ENCODE measurements at regions not wholly inside any gene's neighbourhood (a gene's known extent, or its start where the extent isn't known, plus 50 kb on each side); places are given as distances from the start of the nearest gene placed in this dataset.
"Not testable (repeated sequence)": the region's sequence is repeated elsewhere in the genome, so short reads cannot be mapped to it uniquely, and the experiment has no call there.

GRCh38 chr6:141976994-141977393 lies 155.7 kb upstream of the GJE1 start:
- Histone ChIP-seq H3K36me3 (ENCODE audit: control insufficient read depth, insufficient read depth, low read length) (no peaks in the 10 kb centered on the region), H3K9me3 (no peaks in the 10 kb centered on the region), H3K27me3 (replicated peaks; ENCODE audit: control insufficient read depth, insufficient read depth, low read length) (no peaks in the 10 kb centered on the region), H3K4me1 (no peaks in the 10 kb centered on the region), H3K4me3 (ENCODE audit: low read depth, low read length) (no peak overlapping the region)
- no TSS peak for BruUV-seq (replicated peaks)
- no peak for TF ChIP-seq CTCF (IDR thresholded peaks at IDR 0.05; ENCODE audit: insufficient read depth in 1 of 2, low read depth in 1 of 2, low read length in 1 of 2, severe bottlenecking in 1 of 2, unreplicated experiment in 1 of 2)
- H3K36me3 Mint-ChIP-seq (ENCODE audit: insufficient read depth, unreplicated experiment), result no peaks in the 10 kb centered on the region
- H3K27ac Mint-ChIP-seq (ENCODE audit: unreplicated experiment), result no peak overlapping the region
- CTCF ChIA-PET, result no interaction called here
- H3K27me3 Mint-ChIP-seq (ENCODE audit: insufficient read depth, unreplicated experiment), result no peaks in the 10 kb centered on the region
- H3K4me1 Mint-ChIP-seq (ENCODE audit: low read depth, unreplicated experiment), result no peaks in the 10 kb centered on the region
- intact Hi-C loops (cut with micrococcal nuclease; ENCODE audit: unreplicated experiment), result no loop called here
- DNase-seq, result no peak
- no peaks in the 10 kb centered on the region for H3K9me3 Mint-ChIP-seq (ENCODE audit: unreplicated experiment)
- POLR2A ChIA-PET, result no interaction called here
- H3K4me3 Mint-ChIP-seq (ENCODE audit: unreplicated experiment), result no peak overlapping the region

- H3K27ac Mint-ChIP-seq (ENCODE audit: unreplicated experiment); DNase-seq; H3K9me3 ChIP-seq; POLR2A ChIA-PET; H3K27me3 ChIP-seq (replicated peaks; ENCODE audit: control insufficient read depth, insufficient read depth, low read length); H3K36me3 ChIP-seq (ENCODE audit: control insufficient read depth, insufficient read depth, low read length); H3K4me1 Mint-ChIP-seq (ENCODE audit: low read depth, unreplicated experiment); H3K27me3 Mint-ChIP-seq (ENCODE audit: insufficient read depth, unreplicated experiment); H3K36me3 Mint-ChIP-seq (ENCODE audit: insufficient read depth, unreplicated experiment); CTCF ChIA-PET; H3K9me3 Mint-ChIP-seq (ENCODE audit: unreplicated experiment); BruUV-seq (replicated peaks); H3K4me1 ChIP-seq: not testable (repeated sequence)
- intact Hi-C loops (cut with micrococcal nuclease; ENCODE audit: unreplicated experiment), result loop anchor here (5.0 kb wide), 1 partner anchor 338 kb away; no protein-coding TSS in a partner anchor
- peak overlapping the region; percentile 55 for H3K4me3 Mint-ChIP-seq (ENCODE audit: unreplicated experiment)
- 0 out of 2 replicates have a peak overlapping the region, but pooled peaks have one; percentile 2 for H3K4me3 ChIP-seq (ENCODE audit: low read depth, low read length)
These were observed 162.8 kb upstream of the GJE1 start for GRCh38 chr6:141969768-141970415.

- peak overlapping the region; percentile 55 for H3K4me3 Mint-ChIP-seq (ENCODE audit: unreplicated experiment)
- BruUV-seq (replicated peaks), result no TSS peak
- no peak for TF ChIP-seq CTCF (IDR thresholded peaks at IDR 0.05; ENCODE audit: insufficient read depth in 1 of 2, low read depth in 1 of 2, low read length in 1 of 2, severe bottlenecking in 1 of 2, unreplicated experiment in 1 of 2)
- Histone ChIP-seq H3K27me3 (replicated peaks; ENCODE audit: control insufficient read depth, insufficient read depth, low read length) (no peaks in the 10 kb centered on the region), H3K4me3 (ENCODE audit: low read depth, low read length) (no peak overlapping the region), H3K9me3 (no peaks in the 10 kb centered on the region), H3K36me3 (ENCODE audit: control insufficient read depth, insufficient read depth, low read length) (no peaks in the 10 kb centered on the region), H3K4me1 (no peaks in the 10 kb centered on the region)
- CTCF ChIA-PET, result no interaction called here
- H3K4me1 Mint-ChIP-seq (ENCODE audit: low read depth, unreplicated experiment), result no peaks in the 10 kb centered on the region
- POLR2A ChIA-PET, result no interaction called here
- intact Hi-C loops (cut with micrococcal nuclease; ENCODE audit: unreplicated experiment), result no loop called here
- DNase-seq, result no peak
- no peak overlapping the region for H3K27ac Mint-ChIP-seq (ENCODE audit: unreplicated experiment)
- H3K36me3 Mint-ChIP-seq (ENCODE audit: insufficient read depth, unreplicated experiment), result no peaks in the 10 kb centered on the region
- no peaks in the 10 kb centered on the region for H3K9me3 Mint-ChIP-seq (ENCODE audit: unreplicated experiment)
- no peaks in the 10 kb centered on the region for H3K27me3 Mint-ChIP-seq (ENCODE audit: insufficient read depth, unreplicated experiment)
These were observed 163.5 kb upstream of the GJE1 start for GRCh38 chr6:141969201-141969600.

GRCh38 chr6:141968632-141969031 lies 164.1 kb upstream of the GJE1 start:
- DNase-seq, result no peak
- intact Hi-C loops (cut with micrococcal nuclease; ENCODE audit: unreplicated experiment), result no loop called here
- no TSS peak for BruUV-seq (replicated peaks)
- peak overlapping the region; percentile 55 for H3K4me3 Mint-ChIP-seq (ENCODE audit: unreplicated experiment)
- TF ChIP-seq CTCF (IDR thresholded peaks at IDR 0.05; ENCODE audit: insufficient read depth in 1 of 2, low read depth in 1 of 2, low read length in 1 of 2, severe bottlenecking in 1 of 2, unreplicated experiment in 1 of 2), result no peak
- H3K27me3 Mint-ChIP-seq (ENCODE audit: insufficient read depth, unreplicated experiment), result no peaks in the 10 kb centered on the region
- H3K4me1 ChIP-seq, result no peaks in the 10 kb centered on the region
- no peak overlapping the region for H3K4me3 ChIP-seq (ENCODE audit: low read depth, low read length)
- no peaks in the 10 kb centered on the region for H3K9me3 ChIP-seq
- no peaks in the 10 kb centered on the region for H3K4me1 Mint-ChIP-seq (ENCODE audit: low read depth, unreplicated experiment)
- no peak overlapping the region for H3K27ac Mint-ChIP-seq (ENCODE audit: unreplicated experiment)
- no peaks in the 10 kb centered on the region for H3K36me3 Mint-ChIP-seq (ENCODE audit: insufficient read depth, unreplicated experiment)
- H3K36me3 ChIP-seq (ENCODE audit: control insufficient read depth, insufficient read depth, low read length), result no peaks in the 10 kb centered on the region
- H3K27me3 ChIP-seq (replicated peaks; ENCODE audit: control insufficient read depth, insufficient read depth, low read length), result no peaks in the 10 kb centered on the region
- ChIA-PET POLR2A (no interaction called here), CTCF (no interaction called here)
- no peaks in the 10 kb centered on the region for H3K9me3 Mint-ChIP-seq (ENCODE audit: unreplicated experiment)
